DND-41 (cell line): ENCODE measurements at regions not wholly inside any gene's neighbourhood (a gene's known extent, or its start where the extent isn't known, plus 50 kb on each side); places are given as distances from the start of the nearest gene placed in this dataset.

Experiments
- CTCF ChIP-seq: IDR thresholded peaks from 2 replicates; pipeline ENCODE4 v1.5.1; 2012; ENCODE audit warnings: borderline replicate concordance, low read length, moderate library complexity, mild to moderate bottlenecking; ENCODE audit not compliant: poor library complexity, severe bottlenecking; ENCODE audit errors: extremely low read depth
- EZH2 ChIP-seq: IDR thresholded peaks from 3 replicates; pipeline ENCODE4 v1.6.1; 2012; ENCODE audit warnings: borderline replicate concordance, low read depth, mild to moderate bottlenecking, moderate library complexity, low read length, inconsistent platforms; ENCODE audit not compliant: severe bottlenecking

GRCh38 chr3:98966862-98967546 lies 65.5 kb upstream of the DCBLD2 start:
- TF ChIP-seq CTCF (no peak), EZH2 (no peak)
